Activated CD8-positive, alpha-beta memory T cell treated with anti-CD3 and anti-CD28 coated beads, Interleukin-2, amount 10 ng/mL, durations not matched to agents 7 days and 5 days (primary cell): ENCODE measurements at regions not wholly inside any gene's neighbourhood (a gene's known extent, or its start where the extent isn't known, plus 50 kb on each side); places are given as distances from the start of the nearest gene placed in this dataset.

Experiments
- ATAC-seq: fragments of 150-1000 bp; cut with Tn5 transposase; one replicate; pipeline ENCODE4 v1.10.0; 2021; ENCODE audit warnings: moderate library complexity
- CTCF ChIA-PET: fragments of 350-600 bp; sonication (Branson Sonifier 250); formaldehyde crosslinking; loops from one replicate; lab custom pipeline; 2021; ENCODE audit warnings: antibody characterized with exemption; lab: Charles Lee
- DNase-seq: peaks from one replicate; pipeline ENCODE4 v3.0.0-alpha.2; 2020
- H3K27ac Mint-ChIP-seq: one replicate; pipeline ENCODE4 v1.8.0; 2021; ENCODE audit warnings: mild to moderate bottlenecking, mixed read lengths
- H3K27me3 Mint-ChIP-seq: one replicate; pipeline ENCODE4 v1.8.0; 2021; ENCODE audit warnings: mixed read lengths
- H3K36me3 Mint-ChIP-seq: one replicate; pipeline ENCODE4 v1.8.0; 2021; ENCODE audit warnings: mild to moderate bottlenecking, mixed read lengths
- H3K4me1 Mint-ChIP-seq: one replicate; pipeline ENCODE4 v1.8.0; 2021; ENCODE audit warnings: mixed read lengths
- H3K4me3 Mint-ChIP-seq: one replicate; pipeline ENCODE4 v1.8.0; 2021; ENCODE audit warnings: mild to moderate bottlenecking, moderate library complexity, mixed read lengths
- H3K9me3 Mint-ChIP-seq: one replicate; pipeline ENCODE4 v1.8.0; 2022; ENCODE audit warnings: low read depth, mixed read lengths

- no peaks in the 10 kb centered on the region for H3K4me1 Mint-ChIP-seq
- H3K4me3 Mint-ChIP-seq = no peak overlapping the region
- peaks cover 4% of the 10 kb centered on the region for H3K9me3 Mint-ChIP-seq
- H3K36me3 Mint-ChIP-seq = no peaks in the 10 kb centered on the region
- DNase-seq (no peak), ATAC-seq (no peak)
- H3K27me3 Mint-ChIP-seq = no peaks in the 10 kb centered on the region
- no peak overlapping the region for H3K27ac Mint-ChIP-seq
- CTCF ChIA-PET = no interaction called here
Observed at GRCh38 chr13:36531746-36532486, 99.6 kb downstream of the CCNA1 start.

- Mint-ChIP-seq H3K36me3 (no peaks in the 10 kb centered on the region), H3K4me3 (no peak overlapping the region), H3K4me1 (no peaks in the 10 kb centered on the region), H3K27me3 (no peaks in the 10 kb centered on the region), H3K27ac (peak overlapping the region; percentile 18), H3K9me3 (peaks cover 4% of the 10 kb centered on the region)
- CTCF ChIA-PET = no interaction called here
- DNase-seq (no peak), ATAC-seq (no peak)
Observed at GRCh38 chr13:36533806-36534205, 101.5 kb downstream of the CCNA1 start.

- DNase-seq (no peak), ATAC-seq (no peak)
- Mint-ChIP-seq H3K9me3 (peaks cover under 1% of the 10 kb centered on the region), H3K27ac (no peak overlapping the region), H3K27me3 (no peaks in the 10 kb centered on the region), H3K4me1 (no peaks in the 10 kb centered on the region), H3K4me3 (no peak overlapping the region), H3K36me3 (no peaks in the 10 kb centered on the region)
- CTCF ChIA-PET = no interaction called here
Observed at GRCh38 chr13:36536546-36536945, 104.3 kb downstream of the CCNA1 start.

GRCh38 chr13:36543671-36544070 is 111.4 kb downstream of the CCNA1 start:
- H3K9me3 Mint-ChIP-seq = no peaks in the 10 kb centered on the region
- no peaks in the 10 kb centered on the region for H3K36me3 Mint-ChIP-seq
- CTCF ChIA-PET = no interaction called here
- DNase-seq (no peak), ATAC-seq (no peak)
- no peaks in the 10 kb centered on the region for H3K4me1 Mint-ChIP-seq
- no peak overlapping the region for H3K27ac Mint-ChIP-seq
- no peak overlapping the region for H3K4me3 Mint-ChIP-seq
- no peaks in the 10 kb centered on the region for H3K27me3 Mint-ChIP-seq

- CTCF ChIA-PET = no interaction called here
- H3K36me3 Mint-ChIP-seq = no peaks in the 10 kb centered on the region
- H3K9me3 Mint-ChIP-seq = no peaks in the 10 kb centered on the region
- DNase-seq (no peak), ATAC-seq (no peak)
- H3K27me3 Mint-ChIP-seq = no peaks in the 10 kb centered on the region
- H3K4me3 Mint-ChIP-seq = no peak overlapping the region
- H3K4me1 Mint-ChIP-seq = no peaks in the 10 kb centered on the region
- H3K27ac Mint-ChIP-seq = no peak overlapping the region
Observed at GRCh38 chr13:36548129-36548528, 115.8 kb downstream of the CCNA1 start.

- DNase-seq (no peak), ATAC-seq (no peak)
- no peaks in the 10 kb centered on the region for H3K9me3 Mint-ChIP-seq
- H3K36me3 Mint-ChIP-seq = no peaks in the 10 kb centered on the region
- no peak overlapping the region for H3K4me3 Mint-ChIP-seq
- no peaks in the 10 kb centered on the region for H3K4me1 Mint-ChIP-seq
- no peaks in the 10 kb centered on the region for H3K27me3 Mint-ChIP-seq
- CTCF ChIA-PET = no interaction called here
- H3K27ac Mint-ChIP-seq = no peak overlapping the region
Observed at GRCh38 chr13:36549126-36549702, 116.9 kb downstream of the CCNA1 start.

GRCh38 chr13:36549755-36550154 is 117.5 kb downstream of the CCNA1 start:
- Mint-ChIP-seq H3K27ac (no peak overlapping the region), H3K4me3 (no peak overlapping the region), H3K36me3 (no peaks in the 10 kb centered on the region), H3K4me1 (no peaks in the 10 kb centered on the region), H3K9me3 (no peaks in the 10 kb centered on the region), H3K27me3 (no peaks in the 10 kb centered on the region)
- DNase-seq (no peak), ATAC-seq (no peak)
- CTCF ChIA-PET = no interaction called here

- H3K27ac Mint-ChIP-seq = no peak overlapping the region
- H3K36me3 Mint-ChIP-seq = no peaks in the 10 kb centered on the region
- H3K4me3 Mint-ChIP-seq = no peak overlapping the region
- CTCF ChIA-PET = no interaction called here
- no peaks in the 10 kb centered on the region for H3K4me1 Mint-ChIP-seq
- ATAC-seq (no peak), DNase-seq (no peak)
- no peaks in the 10 kb centered on the region for H3K9me3 Mint-ChIP-seq
- H3K27me3 Mint-ChIP-seq = no peaks in the 10 kb centered on the region
Observed at GRCh38 chr13:36550177-36550576, 117.9 kb downstream of the CCNA1 start.

GRCh38 chr13:36551445-36551844 is 119.2 kb downstream of the CCNA1 start:
- Mint-ChIP-seq H3K4me1 (no peaks in the 10 kb centered on the region), H3K36me3 (no peaks in the 10 kb centered on the region), H3K27me3 (no peaks in the 10 kb centered on the region), H3K4me3 (no peak overlapping the region), H3K27ac (no peak overlapping the region), H3K9me3 (no peaks in the 10 kb centered on the region)
- ATAC-seq = no peak
- CTCF ChIA-PET = no interaction called here
- no peak for DNase-seq

- Mint-ChIP-seq H3K4me3 (no peak overlapping the region), H3K27ac (no peak overlapping the region)
- CTCF ChIA-PET = no interaction called here
Observed at GRCh38 chr13:36552334-36552733, 120.0 kb downstream of the CCNA1 start.

GRCh38 chr13:36553491-36553890 is 120.3 kb upstream of the SERTM1 start:
- no peaks in the 10 kb centered on the region for H3K4me1 Mint-ChIP-seq
- no peaks in the 10 kb centered on the region for H3K27me3 Mint-ChIP-seq
- DNase-seq (no peak), ATAC-seq (no peak)
- H3K9me3 Mint-ChIP-seq = no peaks in the 10 kb centered on the region
- no peak overlapping the region for H3K4me3 Mint-ChIP-seq
- no peak overlapping the region for H3K27ac Mint-ChIP-seq
- CTCF ChIA-PET = no interaction called here
- no peaks in the 10 kb centered on the region for H3K36me3 Mint-ChIP-seq

More at GRCh38 chr13:36552334-36552733, 120.0 kb downstream of the CCNA1 start:
- no peaks in the 10 kb centered on the region for H3K4me1 Mint-ChIP-seq
- DNase-seq (no peak), ATAC-seq (no peak)
- no peaks in the 10 kb centered on the region for H3K9me3 Mint-ChIP-seq
- no peaks in the 10 kb centered on the region for H3K27me3 Mint-ChIP-seq
- H3K36me3 Mint-ChIP-seq = no peaks in the 10 kb centered on the region

GRCh38 chr13:36555151-36555986 is 118.5 kb upstream of the SERTM1 start:
- H3K27ac Mint-ChIP-seq = no peak overlapping the region
- no peaks in the 10 kb centered on the region for H3K27me3 Mint-ChIP-seq
- H3K36me3 Mint-ChIP-seq = no peaks in the 10 kb centered on the region
- no peaks in the 10 kb centered on the region for H3K9me3 Mint-ChIP-seq
- no peak for DNase-seq
- no peak overlapping the region for H3K4me3 Mint-ChIP-seq
- CTCF ChIA-PET = no interaction called here
- no peak for ATAC-seq
- H3K4me1 Mint-ChIP-seq = no peaks in the 10 kb centered on the region

- H3K27ac Mint-ChIP-seq = no peak overlapping the region
- DNase-seq = no peak
- ATAC-seq = no peak
- H3K36me3 Mint-ChIP-seq = no peaks in the 10 kb centered on the region
- peaks cover 3% of the 10 kb centered on the region for H3K9me3 Mint-ChIP-seq
- no peaks in the 10 kb centered on the region for H3K27me3 Mint-ChIP-seq
- H3K4me3 Mint-ChIP-seq = no peak overlapping the region
- no peaks in the 10 kb centered on the region for H3K4me1 Mint-ChIP-seq
- CTCF ChIA-PET = no interaction called here
Observed at GRCh38 chr13:36559375-36559774, 114.4 kb upstream of the SERTM1 start.

GRCh38 chr13:36567485-36567884 is 106.3 kb upstream of the SERTM1 start:
- no peak overlapping the region for H3K4me3 Mint-ChIP-seq
- DNase-seq = no peak
- no peak overlapping the region for H3K27ac Mint-ChIP-seq
- H3K36me3 Mint-ChIP-seq = no peaks in the 10 kb centered on the region
- no peaks in the 10 kb centered on the region for H3K27me3 Mint-ChIP-seq
- CTCF ChIA-PET = no interaction called here
- ATAC-seq = no peak
- peaks cover 3% of the 10 kb centered on the region for H3K9me3 Mint-ChIP-seq
- H3K4me1 Mint-ChIP-seq = no peaks in the 10 kb centered on the region
